ENCODE measurements at regions not wholly inside any gene's neighbourhood (a gene's known extent, or its start where the extent isn't known, plus 50 kb on each side); places are given as distances from the start of the nearest gene placed in this dataset.

DNA sequence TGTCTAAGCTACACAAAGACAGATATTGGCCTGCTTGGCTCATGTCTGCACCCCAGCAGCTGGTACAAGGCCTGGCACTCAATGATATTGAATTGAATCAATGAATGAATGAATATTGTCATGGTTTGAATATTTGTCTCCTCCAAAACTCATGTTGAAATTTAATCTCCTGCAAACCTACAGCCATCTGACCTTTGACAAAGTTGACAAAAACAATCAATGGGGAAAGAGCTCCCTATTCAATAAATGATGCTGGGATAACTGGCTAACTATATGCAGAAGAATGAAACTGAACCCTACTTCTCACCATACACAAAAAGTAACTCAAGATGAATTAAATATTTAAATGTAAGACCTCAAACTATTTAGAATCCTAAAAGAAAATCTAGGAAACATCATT is 144.7 kb downstream of the CYP26A1 start:
- Histone ChIP-seq H3K4me2 (ENCODE audit: insufficient read depth, low read length) (no peak overlapping the region), H3K4me3 (replicated peaks in 1 of 3; ENCODE audit: insufficient read depth in 1 of 3, low read depth in 1 of 3, low read length in 3 of 3) (no peak overlapping the region), H3K27ac (ENCODE audit: insufficient read depth, low read depth, low read length) (no peak overlapping the region), H3K9me1 (replicated peaks; ENCODE audit: control insufficient read depth, extremely low read depth, insufficient read depth, low read length) (no peaks in the 10 kb centered on the region), H3K4me1 (ENCODE audit: control insufficient read depth, extremely low read depth, insufficient read depth, low read length) (no peaks in the 10 kb centered on the region), H2AFZ (ENCODE audit: low read depth, low read length) (no peak overlapping the region), H3K79me2 (ENCODE audit: control insufficient read depth, insufficient read depth, low read length) (no peaks in the 10 kb centered on the region), H3K27me3 (ENCODE audit: control insufficient read depth in 2 of 2, insufficient read depth in 2 of 2, low read length in 2 of 2) (peaks cover 3 to 10% of the 10 kb centered on the region in 2 experiments), H3K9ac (replicated peaks; ENCODE audit: extremely low read depth, insufficient read depth, low read length) (no peak overlapping the region), H4K20me1 (replicated peaks; ENCODE audit: control insufficient read depth, extremely low read depth, insufficient read depth, low read length) (no peaks in the 10 kb centered on the region), H3K36me3 (ENCODE audit: control insufficient read depth in 2 of 2, extremely low read depth in 1 of 2, insufficient read depth in 2 of 2, low read length in 2 of 2) (no peaks in the 10 kb centered on the region), H3K9me3 (replicated peaks; ENCODE audit: control insufficient read depth, insufficient read depth, low read length) (no peaks in the 10 kb centered on the region)
- DNase-seq (ENCODE audit: low read depth, low spot score) (no peak), FAIRE-seq (no peak)
- ChIA-PET POLR2A (no interaction called here), CTCF (interaction anchor here (1.1 kb wide), 1 partner anchor 9 kb away, joined by 3 read pairs; no protein-coding TSS in a partner anchor)
- dilution Hi-C loops (cut with MboI; ENCODE audit: extremely low pct_ligation_motif_present, low sequenced_read_pairs) = no loop called here
- intact Hi-C loops (cut with micrococcal nuclease) = no loop called here
- BruUV-seq (replicated peaks) = no TSS peak
- TF ChIP-seq GATA2 (IDR thresholded peaks at IDR 0.05; ENCODE audit: insufficient read depth, insufficient read length, low read depth, low read length) (no peak), POLR2AphosphoS5 (IDR thresholded peaks at IDR 0.05; ENCODE audit: insufficient read depth, low read depth, low read length) (no peak), POLR2A (IDR thresholded peaks at IDR 0.05; ENCODE audit: low read depth, low read length) (no peak), CTCF (IDR thresholded peaks at IDR 0.05; ENCODE audit: extremely low read depth in 1 of 2, insufficient read depth in 1 of 2, low read depth in 1 of 2, low read length in 2 of 2) (no peak), FOS (IDR thresholded peaks at IDR 0.05; ENCODE audit: borderline replicate concordance, insufficient read depth, low read length) (no peak), EZH2 (IDR thresholded peaks at IDR 0.05; ENCODE audit: borderline replicate concordance, low read depth, low read length, severe bottlenecking) (no peak), MYC (IDR thresholded peaks at IDR 0.05; ENCODE audit: low read depth, low read length) (no peak)
- TF ChIP-seq, protein P1, sequence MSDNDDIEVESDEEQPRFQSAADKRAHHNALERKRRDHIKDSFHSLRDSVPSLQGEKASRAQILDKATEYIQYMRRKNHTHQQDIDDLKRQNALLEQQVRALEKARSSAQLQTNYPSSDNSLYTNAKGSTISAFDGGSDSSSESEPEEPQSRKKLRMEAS (IDR thresholded peaks at IDR 0.05; ENCODE audit: insufficient read depth, insufficient read length) = no peak
